ENCODE measurements at regions not wholly inside any gene's neighbourhood (a gene's known extent, or its start where the extent isn't known, plus 50 kb on each side); places are given as distances from the start of the nearest gene placed in this dataset.

- TF ChIP-seq CTCF (IDR thresholded peaks at IDR 0.05), result no peak
- TF ChIP-seq POLR2A (IDR thresholded peaks at IDR 0.05), result no peak
Observed at GRCh38 chr2:2847209-2847676, 516.2 kb upstream of the MYT1L start.

All from thyroid gland (tissue), 4 donors.